IMR-90 (cell line): ENCODE measurements at regions not wholly inside any gene's neighbourhood (a gene's known extent, or its start where the extent isn't known, plus 50 kb on each side); places are given as distances from the start of the nearest gene placed in this dataset.

Experiments used
- MXI1 ChIP-seq: IDR thresholded peaks from 2 replicates; pipeline ENCODE4 v1.6.1; 2012; ENCODE audit warnings: low read depth, mild to moderate bottlenecking, low read length, moderate library complexity, borderline replicate concordance
- TF ChIP-seq, protein P1 (sequence below): fragments of 150-350 bp; IDR thresholded peaks from 2 replicates; pipeline ENCODE4 v1.6.1; 2016; ENCODE audit warnings: low read depth, mild to moderate bottlenecking, low read length, moderate library complexity, borderline replicate concordance

DNA sequence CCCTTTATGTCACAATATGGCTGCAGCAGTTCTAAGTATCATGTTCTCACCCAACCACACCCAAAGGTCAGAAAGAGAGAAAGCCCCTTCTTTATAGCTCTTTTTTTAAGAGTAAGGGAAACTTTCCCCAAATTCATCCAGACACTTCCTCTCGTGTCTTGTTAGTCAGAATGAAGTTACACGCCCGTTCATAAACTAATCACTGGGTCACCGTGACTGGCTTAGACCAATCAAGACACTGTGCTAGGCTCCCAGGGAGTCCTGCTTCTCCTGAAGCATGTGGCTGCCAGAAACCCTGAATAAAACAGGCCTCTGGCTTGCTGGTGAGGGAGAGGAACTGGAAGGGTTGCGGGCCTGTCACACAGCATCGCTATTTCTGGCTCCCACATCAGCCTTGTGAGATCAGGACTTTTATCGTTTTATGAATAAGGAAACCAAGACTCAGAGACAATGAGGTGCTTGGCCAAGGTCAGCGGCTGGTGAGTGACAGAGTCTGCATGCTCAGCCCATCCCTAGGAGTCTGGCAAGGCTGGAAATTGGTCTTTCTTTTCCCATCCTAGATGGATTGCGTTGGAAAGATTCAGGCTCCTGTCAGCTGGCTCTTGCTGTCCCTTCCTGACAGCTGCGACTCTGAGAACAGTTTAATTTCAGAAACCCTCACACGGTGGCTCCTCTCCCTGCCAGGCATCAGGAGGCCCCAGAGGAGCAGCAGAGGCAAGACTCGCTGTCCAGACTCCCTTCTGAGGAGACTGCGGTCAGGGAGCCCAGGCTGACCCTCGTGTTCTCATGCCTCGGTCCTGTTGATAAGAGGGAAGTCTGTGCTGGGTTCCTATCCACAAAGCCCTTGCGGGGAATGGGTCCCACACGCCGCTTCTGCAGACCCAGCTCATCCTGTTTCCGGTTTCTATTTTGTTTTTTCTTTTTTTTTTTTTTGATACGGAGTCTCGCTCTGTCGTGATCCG is 104.5 kb upstream of the TAF1B start (continued):
- TF ChIP-seq, protein P1, sequence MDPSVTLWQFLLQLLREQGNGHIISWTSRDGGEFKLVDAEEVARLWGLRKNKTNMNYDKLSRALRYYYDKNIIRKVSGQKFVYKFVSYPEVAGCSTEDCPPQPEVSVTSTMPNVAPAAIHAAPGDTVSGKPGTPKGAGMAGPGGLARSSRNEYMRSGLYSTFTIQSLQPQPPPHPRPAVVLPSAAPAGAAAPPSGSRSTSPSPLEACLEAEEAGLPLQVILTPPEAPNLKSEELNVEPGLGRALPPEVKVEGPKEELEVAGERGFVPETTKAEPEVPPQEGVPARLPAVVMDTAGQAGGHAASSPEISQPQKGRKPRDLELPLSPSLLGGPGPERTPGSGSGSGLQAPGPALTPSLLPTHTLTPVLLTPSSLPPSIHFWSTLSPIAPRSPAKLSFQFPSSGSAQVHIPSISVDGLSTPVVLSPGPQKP: no peak
- no peak for TF ChIP-seq MXI1
